ENCODE measurements at regions not wholly inside any gene's neighbourhood (a gene's known extent, or its start where the extent isn't known, plus 50 kb on each side); places are given as distances from the start of the nearest gene placed in this dataset.

GRCh38 chr18:41630232-41630886 lies 324.7 kb upstream of the PIK3C3 start:
- DNase-seq (ENCODE audit: low read depth, low spot score), result no peak

- no peak for DNase-seq (ENCODE audit: low read depth, low spot score)
Observed at GRCh38 chr18:41624460-41624859, 330.6 kb upstream of the PIK3C3 start.

GRCh38 chr18:41621177-41621576 lies 333.9 kb upstream of the PIK3C3 start:
- no peak for DNase-seq (ENCODE audit: low read depth, low spot score)

- no peak for DNase-seq (ENCODE audit: low read depth, low spot score)
Observed at GRCh38 chr18:41618147-41618546, 336.9 kb upstream of the PIK3C3 start.

- no peak for DNase-seq (ENCODE audit: low read depth, low spot score)
Observed at GRCh38 chr18:41617647-41618046, 337.4 kb upstream of the PIK3C3 start.

- no peak for DNase-seq (ENCODE audit: low read depth, low spot score)
Observed at GRCh38 chr18:41613003-41613609, 341.9 kb upstream of the PIK3C3 start.

GRCh38 chr18:41604964-41605363 lies 350.1 kb upstream of the PIK3C3 start:
- DNase-seq (ENCODE audit: low read depth, low spot score), result no peak

- DNase-seq (ENCODE audit: low read depth, low spot score), result no peak
Observed at GRCh38 chr18:41602034-41602433, 353.0 kb upstream of the PIK3C3 start.

- DNase-seq (ENCODE audit: low read depth, low spot score), result no peak
Observed at GRCh38 chr18:41600693-41601391, 354.2 kb upstream of the PIK3C3 start.

GRCh38 chr18:41599466-41599865 lies 355.6 kb upstream of the PIK3C3 start:
- DNase-seq (ENCODE audit: low read depth, low spot score), result no peak

- no peak for DNase-seq (ENCODE audit: low read depth, low spot score)
Observed at GRCh38 chr18:41594582-41594981, 360.5 kb upstream of the PIK3C3 start.

GRCh38 chr18:41593171-41593675 lies 361.8 kb upstream of the PIK3C3 start:
- no peak for DNase-seq (ENCODE audit: low read depth, low spot score)

- DNase-seq (ENCODE audit: low read depth, low spot score), result no peak
Observed at GRCh38 chr18:41587976-41588375, 367.1 kb upstream of the PIK3C3 start.

GRCh38 chr18:41585512-41585911 lies 369.5 kb upstream of the PIK3C3 start:
- DNase-seq (ENCODE audit: low read depth, low spot score), result no peak

GRCh38 chr18:41579185-41579584 lies 375.8 kb upstream of the PIK3C3 start:
- no peak for DNase-seq (ENCODE audit: low read depth, low spot score)

- DNase-seq (ENCODE audit: low read depth, low spot score), result no peak
Observed at GRCh38 chr18:41577529-41577928, 377.5 kb upstream of the PIK3C3 start.

- DNase-seq (ENCODE audit: low read depth, low spot score), result no peak
Observed at GRCh38 chr18:41576643-41577042, 378.4 kb upstream of the PIK3C3 start.

GRCh38 chr18:41569867-41570266 lies 385.2 kb upstream of the PIK3C3 start:
- DNase-seq (ENCODE audit: low read depth, low spot score), result no peak

GRCh38 chr18:41561961-41562360 lies 393.1 kb upstream of the PIK3C3 start:
- DNase-seq (ENCODE audit: low read depth, low spot score), result no peak

GRCh38 chr18:41558715-41559114 lies 396.3 kb upstream of the PIK3C3 start:
- no peak for DNase-seq (ENCODE audit: low read depth, low spot score)

- DNase-seq (ENCODE audit: low read depth, low spot score), result no peak
Observed at GRCh38 chr18:41553716-41554115, 401.3 kb upstream of the PIK3C3 start.

- no peak for DNase-seq (ENCODE audit: low read depth, low spot score)
Observed at GRCh38 chr18:41548521-41549260, 406.3 kb upstream of the PIK3C3 start.

Measured in iPS DF 19.7 (cell line).